ENCODE measurements at regions not wholly inside any gene's neighbourhood (a gene's known extent, or its start where the extent isn't known, plus 50 kb on each side); places are given as distances from the start of the nearest gene placed in this dataset.
"Not testable (repeated sequence)": the region's sequence is repeated elsewhere in the genome, so short reads cannot be mapped to it uniquely, and the experiment has no call there.

DNA sequence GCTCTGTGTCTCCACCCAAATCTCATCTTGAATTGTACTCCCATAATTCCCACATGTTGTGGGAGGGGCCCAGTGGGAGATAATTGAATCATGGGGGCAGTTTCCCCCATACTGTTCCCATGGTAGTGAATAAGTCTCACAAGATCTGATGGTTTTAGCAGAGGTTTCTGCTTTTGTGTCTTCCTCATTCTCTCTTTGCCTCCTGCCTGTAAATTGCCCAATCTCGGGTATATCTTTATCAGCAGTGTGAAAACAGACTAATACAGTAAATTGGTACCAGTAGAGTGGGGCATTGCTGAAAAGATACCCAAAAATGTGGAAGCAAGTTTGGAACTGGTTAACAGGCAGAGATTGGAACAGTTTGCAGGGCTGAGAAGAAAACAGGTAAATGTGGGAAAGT, 278.1 kb upstream of the PCDH9 start:
- DNase-seq: not testable (repeated sequence)

- DNase-seq: no peak
Observed at GRCh38 chr13:67506407-67506806, 276.3 kb upstream of the PCDH9 start.

DNA sequence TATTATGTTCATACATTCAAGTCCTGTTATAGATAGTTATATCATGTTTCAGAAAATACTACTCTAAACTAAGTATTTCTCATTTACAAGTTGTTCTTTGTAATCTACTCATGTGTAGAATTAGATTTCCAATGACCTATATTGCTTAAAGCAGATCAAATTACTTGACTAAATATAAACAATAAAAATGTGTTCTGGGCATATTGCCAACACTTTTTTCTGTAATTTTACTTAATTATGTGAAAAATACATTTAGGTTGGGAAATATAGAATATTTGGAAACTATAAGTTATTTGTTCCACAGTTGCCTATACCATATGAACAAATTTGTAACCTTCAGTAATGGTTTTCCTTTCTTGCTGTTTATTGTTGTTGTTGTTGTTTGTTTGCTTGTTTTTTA, 275.2 kb upstream of the PCDH9 start:
- no peak for DNase-seq

- no peak for DNase-seq
Observed at GRCh38 chr13:67498948-67499347, 268.8 kb upstream of the PCDH9 start.

- DNase-seq: no peak
Observed at GRCh38 chr13:67493835-67494234, 263.7 kb upstream of the PCDH9 start.

- no peak for DNase-seq
Observed at GRCh38 chr13:67489016-67489415, 258.9 kb upstream of the PCDH9 start.

- no peak for DNase-seq
Observed at GRCh38 chr13:67481445-67481844, 251.3 kb upstream of the PCDH9 start.

- no peak for DNase-seq
Observed at GRCh38 chr13:67474115-67474514, 244.0 kb upstream of the PCDH9 start.

DNA sequence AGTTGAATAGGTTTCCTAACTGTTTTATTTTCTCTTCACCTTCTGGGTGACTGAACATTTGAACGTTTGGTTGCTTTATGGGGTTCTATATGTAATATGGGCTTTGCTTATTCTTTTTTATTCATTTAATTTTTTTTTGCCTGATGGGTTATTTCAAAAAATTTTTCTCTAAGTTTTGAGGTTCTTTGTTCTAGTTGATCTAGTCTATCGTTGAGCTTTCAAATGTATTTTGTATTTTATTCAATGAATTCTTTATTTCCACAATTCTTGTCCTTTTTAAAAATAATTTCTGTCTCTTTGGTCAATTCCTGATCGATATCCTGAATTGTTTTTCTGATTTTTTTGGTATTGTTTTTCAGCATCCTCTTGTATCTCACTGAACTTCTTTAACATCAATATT, 239.5 kb upstream of the PCDH9 start:
- no peak for DNase-seq

- no peak for DNase-seq
Observed at GRCh38 chr13:67466569-67466968, 236.4 kb upstream of the PCDH9 start.

DNA sequence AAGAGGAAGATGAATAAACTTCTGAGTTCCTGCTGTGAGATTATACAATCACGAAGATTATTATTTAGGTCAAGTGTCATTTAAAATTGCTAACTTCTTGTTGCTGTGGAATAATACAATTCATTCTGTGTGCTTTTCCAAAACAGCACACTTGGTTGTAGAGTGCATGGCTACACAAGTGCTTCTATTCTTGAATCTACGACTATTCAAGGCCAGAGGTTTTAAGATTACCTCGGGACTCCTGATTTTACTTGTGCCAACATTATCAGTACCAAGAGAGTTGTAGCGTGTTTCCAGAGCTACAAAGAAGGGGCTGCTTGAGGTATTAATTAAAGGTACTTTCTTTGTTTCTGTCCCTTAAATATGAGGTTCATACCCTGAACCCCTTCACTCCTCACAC, 234.0 kb upstream of the PCDH9 start:
- DNase-seq: no peak

GRCh38 chr13:67462098-67462497, 232.0 kb upstream of the PCDH9 start:
- DNase-seq: no peak

GRCh38 chr13:67452526-67452925, 222.4 kb upstream of the PCDH9 start:
- not testable (repeated sequence) for DNase-seq

GRCh38 chr13:67445436-67445835, 215.3 kb upstream of the PCDH9 start:
- no peak for DNase-seq

DNA sequence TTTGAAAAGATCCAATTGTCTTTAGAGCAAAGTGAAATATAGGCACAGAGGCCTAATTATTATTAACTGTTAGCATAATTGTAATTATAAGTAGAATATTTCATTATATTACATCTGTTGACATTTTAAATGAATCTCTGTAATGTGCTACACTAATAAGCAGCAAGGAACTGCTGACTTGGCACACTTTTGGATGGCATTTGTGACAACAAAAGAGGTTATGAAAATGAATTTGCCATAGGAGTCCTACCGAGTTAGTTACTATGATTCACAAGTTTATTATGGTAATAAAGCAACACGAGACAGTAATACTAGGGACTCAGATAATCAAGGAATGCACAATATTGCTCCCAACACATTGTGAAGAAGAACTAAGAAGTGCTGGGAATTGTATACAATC, 213.8 kb upstream of the PCDH9 start:
- no peak for DNase-seq

- no peak for DNase-seq
Observed at GRCh38 chr13:67440236-67440975, 210.3 kb upstream of the PCDH9 start.

DNA sequence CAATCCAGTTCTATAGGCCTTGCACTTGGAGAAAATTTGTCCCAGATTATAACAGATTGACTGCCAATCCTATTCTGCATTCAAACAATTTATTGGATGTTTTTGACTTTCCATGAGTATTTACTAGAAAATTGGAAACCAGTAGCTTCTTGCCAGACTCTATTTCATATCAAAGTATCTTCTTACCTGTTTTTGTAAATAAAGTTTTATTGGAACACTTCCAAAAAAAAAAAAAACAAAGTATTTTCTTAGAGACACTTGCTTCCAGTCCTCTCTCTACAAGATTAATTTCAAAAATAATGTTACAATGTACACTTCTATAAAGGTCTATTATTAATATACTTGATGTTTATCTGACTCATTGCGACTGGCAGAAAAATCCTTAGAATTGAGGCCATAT, 209.2 kb upstream of the PCDH9 start:
- no peak for DNase-seq

DNA sequence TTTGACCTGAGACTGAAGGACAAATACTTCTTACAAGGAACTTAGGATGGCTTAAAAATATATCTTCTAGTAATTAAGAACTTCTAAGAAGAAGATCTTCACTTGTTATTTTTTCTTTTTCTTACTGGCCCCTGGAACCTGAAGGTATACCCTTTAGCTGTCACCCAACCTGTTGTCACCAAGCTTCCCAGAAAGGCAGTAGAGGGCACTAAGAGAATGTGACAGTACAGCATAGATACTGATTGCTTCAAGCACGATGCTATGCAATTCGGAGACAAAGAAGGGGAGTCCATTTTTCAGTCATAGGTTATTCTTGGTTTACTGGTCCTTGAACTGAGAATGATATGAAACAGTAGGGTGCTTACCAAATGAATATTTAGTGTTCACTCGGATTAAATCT, 208.3 kb upstream of the PCDH9 start:
- no peak for DNase-seq

GRCh38 chr13:67437244-67437643, 207.1 kb upstream of the PCDH9 start:
- no peak for DNase-seq

DNA sequence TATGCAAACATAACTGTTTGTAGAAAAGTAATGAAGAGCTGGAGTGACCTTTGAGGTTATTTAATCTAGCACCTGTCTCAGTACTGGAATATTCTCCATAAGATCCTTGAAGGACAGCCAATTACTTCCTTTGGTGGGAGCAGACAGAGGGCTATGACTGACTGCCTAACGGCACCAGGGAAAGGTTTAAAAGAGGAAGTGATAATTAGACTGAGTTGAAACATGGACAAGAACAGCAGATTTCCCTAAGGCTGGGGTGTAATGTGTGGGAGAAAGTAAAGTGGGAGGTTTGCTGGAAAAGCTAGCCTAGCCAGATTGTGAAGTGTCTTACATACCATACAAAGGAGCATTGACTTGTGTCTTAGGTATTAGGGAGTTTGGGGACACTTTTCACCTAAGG, 191.3 kb upstream of the PCDH9 start:
- no peak for DNase-seq

DNA sequence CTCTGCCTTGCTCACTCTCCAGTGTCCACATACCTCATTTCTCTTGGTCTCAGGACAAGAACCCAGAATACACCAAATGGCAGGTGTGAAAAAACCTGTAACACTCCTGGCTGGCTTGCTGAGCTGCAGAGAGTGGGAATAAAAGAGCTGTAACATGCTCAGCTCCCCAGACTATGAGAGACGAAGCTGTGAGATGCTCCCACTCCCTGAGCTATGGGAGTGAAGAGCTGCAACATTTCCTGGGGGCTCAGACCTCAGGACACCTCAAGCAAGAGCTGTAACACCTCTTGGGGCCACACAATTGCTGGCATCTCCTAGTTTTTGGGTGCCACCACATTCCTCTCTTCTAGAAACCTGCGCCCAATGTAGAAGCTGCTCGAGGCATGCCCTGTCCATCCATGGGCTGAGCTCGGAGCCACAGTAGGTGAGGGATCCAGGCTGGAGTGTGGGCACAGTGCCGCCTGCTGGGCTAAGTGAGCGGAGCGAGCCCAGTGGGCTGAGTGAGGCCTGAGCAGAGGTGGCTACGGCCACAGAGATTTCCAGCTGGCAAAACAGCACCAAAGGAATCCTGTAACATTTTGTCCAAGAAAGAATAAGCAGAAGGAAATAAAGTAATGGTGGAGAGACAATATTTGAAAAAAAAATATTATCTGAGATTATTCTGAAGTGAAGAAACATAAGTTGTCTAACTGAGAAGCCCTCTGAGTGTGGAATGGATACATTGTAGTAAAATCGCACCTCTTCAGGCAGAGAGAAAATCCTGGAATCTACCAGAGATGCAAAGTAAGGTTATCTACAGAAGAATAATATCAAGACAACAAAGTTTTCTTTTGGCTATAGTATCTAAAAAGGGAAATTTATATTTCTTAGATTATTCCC, 186.2 kb upstream of the PCDH9 start:
- DNase-seq: no peak

- no peak for DNase-seq
Observed at GRCh38 chr13:67410645-67411044, 180.5 kb upstream of the PCDH9 start.

DNA sequence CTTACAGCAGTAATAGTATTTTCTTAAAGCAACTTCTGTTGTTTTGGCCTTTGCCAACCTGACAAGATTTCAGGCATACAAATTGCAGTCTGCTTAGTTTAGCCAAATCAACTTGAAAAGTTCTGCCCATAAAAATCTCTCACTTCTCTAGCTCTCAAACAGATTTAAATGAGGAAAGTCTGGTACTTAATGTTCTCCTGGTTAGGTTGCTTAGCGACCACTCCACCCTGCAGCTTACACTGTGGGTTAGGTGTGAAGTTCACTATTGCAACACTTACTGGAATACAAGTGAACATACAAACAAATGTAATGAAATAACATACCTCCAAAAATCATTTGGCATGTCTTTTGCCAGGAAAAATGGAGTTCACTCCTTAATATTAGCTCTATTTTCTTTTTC, 178.7 kb upstream of the PCDH9 start:
- DNase-seq: no peak

GRCh38 chr13:67402546-67402945, 172.4 kb upstream of the PCDH9 start:
- DNase-seq: no peak
